H9 (cell line): ENCODE measurements at regions not wholly inside any gene's neighbourhood (a gene's known extent, or its start where the extent isn't known, plus 50 kb on each side); places are given as distances from the start of the nearest gene placed in this dataset.

Source experiments
- DNase-seq: peaks from one replicate; pipeline ENCODE4 v3.0.0-alpha.2; 2017
- H2AFZ ChIP-seq: one replicate; pipeline ENCODE4 v1.6.1; 2013; ENCODE audit warnings: mild to moderate bottlenecking, low read length, control low read depth, moderate library complexity
- H2AK5ac ChIP-seq: 2 replicates; pipeline ENCODE4 v1.6.1; 2013; ENCODE audit warnings: low read length, control low read depth, mixed read lengths; ENCODE audit not compliant: insufficient read length
- H2BK120ac ChIP-seq: one replicate; pipeline ENCODE4 v1.6.1; 2013; ENCODE audit warnings: low read depth, mild to moderate bottlenecking, low read length, control low read depth, inconsistent platforms; ENCODE audit not compliant: poor library complexity, severe bottlenecking
- H2BK12ac ChIP-seq: 2 replicates; pipeline ENCODE4 v1.6.1; 2013; ENCODE audit warnings: low read length, control low read depth, mixed read lengths, low read depth; ENCODE audit not compliant: insufficient read length
- H2BK15ac ChIP-seq: 2 replicates; pipeline ENCODE4 v1.6.1; 2013; ENCODE audit warnings: low read depth, low read length, control low read depth
- H2BK20ac ChIP-seq: one replicate; pipeline ENCODE4 v1.6.1; 2013; ENCODE audit warnings: low read depth, mild to moderate bottlenecking, low read length, control low read depth, inconsistent platforms; ENCODE audit not compliant: poor library complexity, severe bottlenecking
- H2BK5ac ChIP-seq: 2 replicates; pipeline ENCODE4 v1.6.1; 2013; ENCODE audit warnings: low read length, control low read depth, mixed read lengths; ENCODE audit not compliant: insufficient read length
- H3K14ac ChIP-seq: 2 replicates; pipeline ENCODE4 v1.6.1; 2013; ENCODE audit warnings: low read length, control low read depth; ENCODE audit not compliant: insufficient read depth
- H3K18ac ChIP-seq: 2 replicates; pipeline ENCODE4 v1.6.1; 2013; ENCODE audit warnings: low read depth, mild to moderate bottlenecking, mixed read lengths, low read length, control low read depth; ENCODE audit not compliant: insufficient read length
- H3K23ac ChIP-seq: 2 replicates; pipeline ENCODE4 v1.6.1; 2013; ENCODE audit warnings: low read length, control low read depth, mixed read lengths, low read depth; ENCODE audit not compliant: insufficient read length
- H3K23me2 ChIP-seq: 2 replicates; pipeline ENCODE4 v1.6.1; 2013; ENCODE audit warnings: low read depth, mild to moderate bottlenecking, mixed read lengths, low read length, control low read depth; ENCODE audit not compliant: insufficient read length, poor library complexity, severe bottlenecking
- H3K27ac ChIP-seq: 2 replicates; pipeline ENCODE4 v1.5.1; 2013; ENCODE audit warnings: low read length, control low read depth, mixed read lengths, low read depth; ENCODE audit not compliant: insufficient read length
- H3K27me3 ChIP-seq: 2 replicates; pipeline ENCODE4 v1.6.1; 2013; ENCODE audit warnings: low read length, control low read depth, inconsistent platforms; ENCODE audit not compliant: insufficient read depth
- H3K4ac ChIP-seq: 2 replicates; pipeline ENCODE4 v1.6.1; 2013; ENCODE audit warnings: low read depth, mild to moderate bottlenecking, control low read depth, inconsistent platforms, low read length, moderate library complexity
- H3K4me1 ChIP-seq: 2 replicates; pipeline ENCODE4 v1.6.1; 2013; ENCODE audit warnings: low read length, control low read depth, inconsistent platforms; ENCODE audit not compliant: insufficient read depth
- H3K4me2 ChIP-seq: 2 replicates; pipeline ENCODE4 v1.6.1; 2013; ENCODE audit warnings: low read length, control low read depth, mixed read lengths; ENCODE audit not compliant: insufficient read length, insufficient read depth
- H3K56ac ChIP-seq: 2 replicates; pipeline ENCODE4 v1.6.1; 2013; ENCODE audit warnings: low read depth, mild to moderate bottlenecking, mixed read lengths, low read length, control low read depth; ENCODE audit not compliant: insufficient read length
- H3K79me1 ChIP-seq: 2 replicates; pipeline ENCODE4 v1.6.1; 2013; ENCODE audit warnings: low read depth, mild to moderate bottlenecking, moderate library complexity, low read length, control low read depth, inconsistent platforms; ENCODE audit not compliant: insufficient read depth, poor library complexity, severe bottlenecking
- H3K79me2 ChIP-seq: 2 replicates; pipeline ENCODE4 v1.6.1; 2013; ENCODE audit warnings: low read length, control low read depth, inconsistent platforms; ENCODE audit not compliant: insufficient read depth
- H3K9ac ChIP-seq: 2 replicates; pipeline ENCODE4 v1.6.1; 2013; ENCODE audit warnings: low read length, control low read depth, mixed read lengths; ENCODE audit not compliant: insufficient read length; ENCODE audit errors: extremely low read depth
- H3K9me3 ChIP-seq: one replicate; pipeline ENCODE4 v1.6.1; 2013; ENCODE audit warnings: low read depth, low read length, inconsistent platforms; ENCODE audit not compliant: control insufficient read depth
- H3T11ph ChIP-seq: one replicate; pipeline ENCODE4 v1.6.1; 2013; ENCODE audit warnings: mild to moderate bottlenecking, low read length, control low read depth, inconsistent platforms
- H4K20me1 ChIP-seq: one replicate; pipeline ENCODE4 v1.6.1; 2013; ENCODE audit not compliant: control insufficient read depth, insufficient read length, insufficient read depth
- H4K5ac ChIP-seq: 2 replicates; pipeline ENCODE4 v1.6.1; 2013; ENCODE audit warnings: low read depth, mild to moderate bottlenecking, mixed read lengths, low read length, control low read depth; ENCODE audit not compliant: insufficient read length
- H4K8ac ChIP-seq: replicated peaks from 2 replicates; pipeline ENCODE4 v1.6.1; 2013; ENCODE audit warnings: low read length, control low read depth, mixed read lengths, low read depth; ENCODE audit not compliant: insufficient read length
- H4K91ac ChIP-seq: 2 replicates; pipeline ENCODE4 v1.6.1; 2013; ENCODE audit warnings: low read depth, mild to moderate bottlenecking, moderate library complexity, mixed read lengths, low read length, control low read depth; ENCODE audit not compliant: insufficient read length
- H3K27ac Mint-ChIP-seq, 3 experiments: 2 replicates in 2 of 3; 3 replicates in 1 of 3; pipeline ENCODE4 v1.8.0; 2020 to 2021; ENCODE audit warnings: mixed read lengths in 3 of 3, mild to moderate bottlenecking in 1 of 3, moderate library complexity in 1 of 3
- H3K27me3 Mint-ChIP-seq: 2 replicates; pipeline ENCODE4 v1.8.0; 2021; ENCODE audit warnings: low read depth, mild to moderate bottlenecking, moderate library complexity, mixed read lengths
- H3K36me3 Mint-ChIP-seq, 3 experiments: 2 replicates in 2 of 3; 3 replicates in 1 of 3; pipeline ENCODE4 v1.8.0; 2020 to 2021; ENCODE audit warnings: low read depth in 3 of 3, mixed read lengths in 3 of 3; ENCODE audit not compliant: insufficient read depth in 1 of 3
- H3K4me1 Mint-ChIP-seq, 2 experiments: 2 replicates each; pipeline ENCODE4 v1.8.0; 2020; ENCODE audit warnings: mixed read lengths in 2 of 2
- H3K4me3 Mint-ChIP-seq, 2 experiments: 2 replicates in 1 of 2; 3 replicates in 1 of 2; pipeline ENCODE4 v1.8.0; 2020 to 2021; ENCODE audit warnings: mild to moderate bottlenecking in 2 of 2, mixed read lengths in 2 of 2, moderate library complexity in 1 of 2
- H3K9me3 Mint-ChIP-seq, 2 experiments: 2 replicates in 1 of 2; 3 replicates in 1 of 2; pipeline ENCODE4 v1.8.0; 2020; ENCODE audit warnings: mild to moderate bottlenecking in 2 of 2, mixed read lengths in 2 of 2, moderate library complexity in 1 of 2
- CTCF ChIP-seq: fragments of 200-600 bp; sonication (generic); conservative IDR thresholded peaks from 3 replicates; pipeline ENCODE4 v1.8.0; 2021; ENCODE audit warnings: antibody characterized with exemption, mild to moderate bottlenecking
- WGBS: extraction: QIAGEN DNeasy Blood & Tissue Kit; methylation state at CpG from one replicate; pipeline ENCODE4 v1.1.7; 2013; ENCODE audit warnings: missing lambda C conversion rate, low lambda C conversion rate, mixed read lengths; ENCODE audit not compliant: insufficient read length; ENCODE audit errors: extremely low coverage; 5-methylcytosine and 5-hydroxymethylcytosine counted together

- no peak overlapping the region for H3K9ac ChIP-seq
- H3K4me1 Mint-ChIP-seq, result peaks cover 32 to 37% of the 10 kb centered on the region in 2 experiments
- no peaks in the 10 kb centered on the region for H3K79me2 ChIP-seq
- no peak overlapping the region for H3K4me3 Mint-ChIP-seq
- no peak overlapping the region; the same call in 1 of the 2 replicates for H3K14ac ChIP-seq
- no peaks in the 10 kb centered on the region for H4K20me1 ChIP-seq
- no peak overlapping the region for H3K27ac ChIP-seq
- H3K23ac ChIP-seq, result no peak overlapping the region
- no peak overlapping the region for H2AFZ ChIP-seq
- H3K9me3 ChIP-seq, result no peaks in the 10 kb centered on the region
- no peak overlapping the region for H2BK12ac ChIP-seq
- H3K56ac ChIP-seq, result no peak overlapping the region
- no peaks in the 10 kb centered on the region for H3K23me2 ChIP-seq
- H3K18ac ChIP-seq, result no peak overlapping the region
- no peak overlapping the region for H2BK15ac ChIP-seq
- H3K4me1 ChIP-seq, result peaks cover 6% of the 10 kb centered on the region; the same call in 1 of the 2 replicates
- no peak overlapping the region for H2BK120ac ChIP-seq
- H3K27me3 ChIP-seq, result no peaks in the 10 kb centered on the region
- H4K5ac ChIP-seq, result no peak overlapping the region
- no peaks in the 10 kb centered on the region for H3K9me3 Mint-ChIP-seq
- no peak overlapping the region for H3K4ac ChIP-seq
- no peak overlapping the region for H3K27ac Mint-ChIP-seq
- H4K91ac ChIP-seq, result no peak overlapping the region
- H3K27me3 Mint-ChIP-seq, result peaks cover 4% of the 10 kb centered on the region
- no peak overlapping the region for H2BK5ac ChIP-seq
- DNase-seq, result no peak
- H3K79me1 ChIP-seq, result no peaks in the 10 kb centered on the region
- H3K4me2 ChIP-seq, result no peak overlapping the region
- H4K8ac ChIP-seq, result no peak overlapping the region
- H2AK5ac ChIP-seq, result no peak overlapping the region
- H3T11ph ChIP-seq, result no peak overlapping the region
- no peak overlapping the region for H2BK20ac ChIP-seq
- no peaks in the 10 kb centered on the region for H3K36me3 Mint-ChIP-seq
- no CpG with 5 or more reads among the region's 6 CpGs for WGBS
- TF ChIP-seq CTCF, result no peak
These were observed 476.4 kb downstream of the FOXO1 start for GRCh38 chr13:40189898-40190630.
